Naive thymus-derived CD4-positive, alpha-beta T cell (primary cell): ENCODE measurements at regions not wholly inside any gene's neighbourhood (a gene's known extent, or its start where the extent isn't known, plus 50 kb on each side); places are given as distances from the start of the nearest gene placed in this dataset.

Experiments used
- ATAC-seq: fragments of 150-1000 bp; cut with Tn5 transposase; 2 replicates; pipeline ENCODE4 v1.10.0; 2021; ENCODE audit warnings: mild to moderate bottlenecking, moderate library complexity
- CTCF ChIA-PET: fragments of 350-600 bp; sonication (Branson Sonifier 250); formaldehyde crosslinking; loops from one replicate; lab custom pipeline; 2021; ENCODE audit warnings: antibody characterized with exemption; lab: Charles Lee
- POLR2A ChIA-PET: fragments of 350-600 bp; sonication (Branson Sonifier 250); formaldehyde crosslinking; loops from one replicate; lab custom pipeline; 2021; ENCODE audit warnings: antibody characterized with exemption, inconsistent platforms; lab: Charles Lee
- DNase-seq, 9 donors: peaks; one replicate each; pipeline versions ENCODE4 v3.0.0 to v3.0.0-alpha.2; 2020 to 2022; ENCODE audit warnings: mixed read lengths in 1 of 9
- H3K27ac ChIP-seq: one replicate; pipeline ENCODE4 v1.7.0; 2013; ENCODE audit warnings: mild to moderate bottlenecking, low read depth, low read length, moderate library complexity
- H3K27me3 ChIP-seq, 2 donors: one replicate each; pipeline ENCODE4 v1.7.0; 2013; ENCODE audit warnings: low read length in 2 of 2, mild to moderate bottlenecking in 2 of 2, moderate library complexity in 2 of 2; ENCODE audit not compliant: control insufficient read depth in 2 of 2, insufficient read depth in 2 of 2
- H3K36me3 ChIP-seq, 3 experiments: 1 replicate in 2 of 3; 2 replicates in 1 of 3; pipeline ENCODE4 v1.7.0; 2013; ENCODE audit warnings: low read length in 3 of 3, mild to moderate bottlenecking in 3 of 3, moderate library complexity in 1 of 3; ENCODE audit not compliant: insufficient read depth in 3 of 3, control insufficient read depth in 2 of 3
- H3K4me1 ChIP-seq, 2 donors: one replicate each; pipeline ENCODE4 v1.7.0; 2013; ENCODE audit warnings: low read length in 2 of 2, mild to moderate bottlenecking in 2 of 2, moderate library complexity in 1 of 2; ENCODE audit not compliant: control insufficient read depth in 2 of 2, insufficient read depth in 2 of 2
- H3K4me3 ChIP-seq: 2 replicates; pipeline ENCODE4 v1.7.0; 2013; ENCODE audit warnings: mild to moderate bottlenecking, low read length
- H3K9me3 ChIP-seq, 3 experiments: 1 replicate in 2 of 3; 2 replicates in 1 of 3; pipeline ENCODE4 v1.7.0; 2013; ENCODE audit warnings: low read length in 3 of 3; ENCODE audit not compliant: control insufficient read depth in 2 of 3
- H3K27ac Mint-ChIP-seq, 9 donors: one replicate each; pipeline ENCODE4 v1.8.0; 2020 to 2022; ENCODE audit warnings: mixed read lengths in 9 of 9, mild to moderate bottlenecking in 8 of 9, moderate library complexity in 5 of 9, inconsistent platforms in 2 of 9
- H3K27me3 Mint-ChIP-seq, 5 donors: one replicate each; pipeline ENCODE4 v1.8.0; 2021 to 2022; ENCODE audit warnings: mixed read lengths in 5 of 5, mild to moderate bottlenecking in 1 of 5
- H3K36me3 Mint-ChIP-seq, 5 donors: one replicate each; pipeline ENCODE4 v1.8.0; 2020 to 2022; ENCODE audit warnings: mixed read lengths in 5 of 5, mild to moderate bottlenecking in 3 of 5, inconsistent platforms in 1 of 5
- H3K4me1 Mint-ChIP-seq, 7 donors: one replicate each; pipeline ENCODE4 v1.8.0; 2020 to 2022; ENCODE audit warnings: mixed read lengths in 7 of 7, mild to moderate bottlenecking in 3 of 7, inconsistent platforms in 1 of 7
- H3K4me3 Mint-ChIP-seq, 10 donors: one replicate each; pipeline ENCODE4 v1.8.0; 2020 to 2022; ENCODE audit warnings: mild to moderate bottlenecking in 10 of 10, mixed read lengths in 10 of 10, moderate library complexity in 6 of 10, inconsistent platforms in 2 of 10
- H3K9me3 Mint-ChIP-seq, 11 donors: one replicate each; pipeline ENCODE4 v1.8.0; 2020 to 2022; ENCODE audit warnings: mixed read lengths in 11 of 11, mild to moderate bottlenecking in 4 of 11, inconsistent platforms in 1 of 11, moderate library complexity in 1 of 11
- intact Hi-C, 2 donors: fragments of 100-400 bp; cut with micrococcal nuclease; formaldehyde crosslinking; loops; one replicate each; pipeline ENCODE4 v1.15.1; 2023

DNA sequence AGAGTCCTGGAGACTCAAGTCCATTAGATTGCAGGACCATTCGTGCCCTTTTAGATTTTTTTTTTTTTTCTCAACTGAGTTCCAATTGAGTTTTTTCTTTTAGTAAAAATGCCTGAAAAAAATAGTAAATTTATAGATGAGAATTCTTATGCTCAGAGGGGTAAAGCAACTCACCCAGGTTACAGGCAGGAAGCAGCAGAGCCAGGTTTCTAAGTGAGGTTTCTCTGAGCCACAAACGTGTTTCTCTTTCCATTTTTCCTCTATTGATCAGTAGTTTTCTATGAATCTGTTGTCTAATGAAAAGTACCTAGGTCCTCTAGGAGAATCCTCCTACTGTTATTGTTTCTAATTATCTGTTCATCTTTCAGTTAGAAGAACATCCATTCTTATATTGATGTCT is 66.4 kb upstream of the C12orf71 start:
- POLR2A ChIA-PET: no interaction called here
- no peak overlapping the region for H3K4me3 ChIP-seq
- Mint-ChIP-seq H3K4me1 (peaks cover 0 to 42% (median 1%) of the 10 kb centered on the region in 7 donors), H3K4me3 (no peak overlapping the region), H3K27me3 (peaks cover 0 to 6% (median 0%) of the 10 kb centered on the region in 5 donors), H3K27ac (no peak overlapping the region), H3K36me3 (peaks cover 0 to 8% (median 0%) of the 10 kb centered on the region in 5 donors), H3K9me3 (no peaks in the 10 kb centered on the region)
- no peaks in the 10 kb centered on the region for H3K36me3 ChIP-seq
- H3K9me3 ChIP-seq: no peaks in the 10 kb centered on the region
- H3K27ac ChIP-seq: no peak overlapping the region
- DNase-seq: no peak
- no peaks in the 10 kb centered on the region for H3K27me3 ChIP-seq
- CTCF ChIA-PET: no interaction called here
- no peaks in the 10 kb centered on the region for H3K4me1 ChIP-seq
- ATAC-seq: no peak
- intact Hi-C loops: loop anchor here in 1 of 2 donors (10.0 kb wide), 1 partner anchor 314 kb away; the partner anchor contains the start of gene ITPR2

DNA sequence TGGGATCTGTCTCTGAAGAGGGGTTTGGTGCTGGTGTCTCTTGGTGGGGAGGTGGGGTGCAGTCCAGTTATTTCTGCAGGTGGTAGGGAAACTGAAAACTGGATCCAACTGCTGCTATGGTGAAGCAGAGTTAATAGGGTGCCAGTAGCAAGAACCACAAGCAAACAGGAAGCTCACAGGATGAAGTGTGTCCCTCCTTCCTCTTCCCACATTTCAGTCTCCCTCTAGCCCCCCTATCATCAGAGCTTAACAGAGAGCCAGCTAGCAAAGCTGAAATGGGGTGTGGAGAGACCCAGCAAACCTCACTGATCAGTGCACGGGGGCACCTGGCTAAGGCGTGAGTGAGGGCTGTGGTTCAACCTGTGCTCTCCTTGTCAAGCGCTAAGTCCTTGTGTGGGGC is 69.1 kb upstream of the C12orf71 start:
- no peaks in the 10 kb centered on the region for H3K36me3 ChIP-seq
- no peaks in the 10 kb centered on the region for H3K4me1 ChIP-seq
- H3K9me3 ChIP-seq: no peaks in the 10 kb centered on the region
- H3K27me3 Mint-ChIP-seq: peaks cover 0 to 15% (median 0%) of the 10 kb centered on the region in 5 donors
- no peak overlapping the region for H3K4me3 Mint-ChIP-seq
- no peak overlapping the region for H3K4me3 ChIP-seq
- H3K27ac Mint-ChIP-seq: no peak overlapping the region
- ChIA-PET POLR2A (no interaction called here), CTCF (no interaction called here)
- H3K9me3 Mint-ChIP-seq: no peaks in the 10 kb centered on the region
- peaks cover 0 to 8% (median 0%) of the 10 kb centered on the region in 5 donors for H3K36me3 Mint-ChIP-seq
- peaks cover 0 to 29% (median 0%) of the 10 kb centered on the region in 7 donors for H3K4me1 Mint-ChIP-seq
- intact Hi-C loops: no loop called here
- DNase-seq (no peak), ATAC-seq (no peak)
- H3K27me3 ChIP-seq: no peaks in the 10 kb centered on the region
- H3K27ac ChIP-seq: no peak overlapping the region

GRCh38 chr12:27158297-27158696 is 75.9 kb upstream of the C12orf71 start:
- Mint-ChIP-seq H3K27ac (no peak overlapping the region), H3K4me1 (no peaks in the 10 kb centered on the region), H3K4me3 (no peak overlapping the region), H3K27me3 (peaks cover 0 to 11% (median 0%) of the 10 kb centered on the region in 5 donors), H3K36me3 (peaks cover 0 to 6% (median 0%) of the 10 kb centered on the region in 5 donors), H3K9me3 (peaks cover 0 to 3% (median 0%) of the 10 kb centered on the region in 11 donors)
- Histone ChIP-seq H3K27ac (no peak overlapping the region), H3K4me1 (no peaks in the 10 kb centered on the region), H3K36me3 (no peaks in the 10 kb centered on the region), H3K27me3 (no peaks in the 10 kb centered on the region), H3K9me3 (no peaks in the 10 kb centered on the region), H3K4me3 (no peak overlapping the region)
- no peak for DNase-seq
- intact Hi-C loops: no loop called here
- ChIA-PET POLR2A (no interaction called here), CTCF (no interaction called here)
- no peak for ATAC-seq

- Histone ChIP-seq H3K27ac (no peak overlapping the region), H3K27me3 (no peaks in the 10 kb centered on the region), H3K4me3 (no peak overlapping the region), H3K9me3 (no peaks in the 10 kb centered on the region), H3K36me3 (no peaks in the 10 kb centered on the region), H3K4me1 (no peaks in the 10 kb centered on the region)
- DNase-seq (no peak), ATAC-seq (no peak)
- intact Hi-C loops: no loop called here
- ChIA-PET POLR2A (interaction anchor here (0.6 kb wide), 1 partner anchor 19 kb away, joined by 3 read pairs; no protein-coding TSS in a partner anchor), CTCF (no interaction called here)
- Mint-ChIP-seq H3K9me3 (peaks cover 0 to 12% (median 0%) of the 10 kb centered on the region in 11 donors), H3K36me3 (peaks cover 0 to 8% (median 3%) of the 10 kb centered on the region in 5 donors), H3K4me3 (no peak overlapping the region), H3K4me1 (peaks cover 0 to 6% (median 0%) of the 10 kb centered on the region in 7 donors), H3K27ac (no peak overlapping the region), H3K27me3 (no peaks in the 10 kb centered on the region)
Measured at GRCh38 chr12:27161458-27162228, 79.3 kb upstream of the C12orf71 start.

- Histone ChIP-seq H3K9me3 (no peaks in the 10 kb centered on the region), H3K36me3 (no peaks in the 10 kb centered on the region), H3K27me3 (no peaks in the 10 kb centered on the region), H3K4me3 (no peak overlapping the region), H3K27ac (no peak overlapping the region), H3K4me1 (no peaks in the 10 kb centered on the region)
- ChIA-PET CTCF (no interaction called here), POLR2A (no interaction called here)
- H3K4me1 Mint-ChIP-seq: peaks cover 0 to 6% (median 0%) of the 10 kb centered on the region in 7 donors
- intact Hi-C loops: no loop called here
- H3K27ac Mint-ChIP-seq: no peak overlapping the region
- ATAC-seq (no peak), DNase-seq (no peak)
- H3K36me3 Mint-ChIP-seq: peaks cover 0 to 10% (median 3%) of the 10 kb centered on the region in 5 donors
- H3K9me3 Mint-ChIP-seq: peaks cover 0 to 14% (median 0%) of the 10 kb centered on the region in 11 donors
- no peak overlapping the region for H3K4me3 Mint-ChIP-seq
- no peaks in the 10 kb centered on the region for H3K27me3 Mint-ChIP-seq
Measured at GRCh38 chr12:27162229-27162537, 79.8 kb upstream of the C12orf71 start.

GRCh38 chr12:27163048-27163715 is 80.8 kb upstream of the C12orf71 start:
- Histone ChIP-seq H3K36me3 (no peaks in the 10 kb centered on the region), H3K27ac (no peak overlapping the region), H3K4me1 (no peaks in the 10 kb centered on the region), H3K9me3 (no peaks in the 10 kb centered on the region), H3K4me3 (no peak overlapping the region), H3K27me3 (no peaks in the 10 kb centered on the region)
- Mint-ChIP-seq H3K9me3 (peaks cover 0 to 19% (median 2%) of the 10 kb centered on the region in 11 donors), H3K4me3 (no peak overlapping the region), H3K4me1 (peaks cover 0 to 6% (median 0%) of the 10 kb centered on the region in 7 donors), H3K36me3 (peaks cover 0 to 10% (median 6%) of the 10 kb centered on the region in 5 donors), H3K27ac (no peak overlapping the region), H3K27me3 (no peaks in the 10 kb centered on the region)
- ChIA-PET POLR2A (no interaction called here), CTCF (interaction anchor here (0.7 kb wide), 1 partner anchor 1282 kb away, joined by 3 read pairs; no protein-coding TSS in a partner anchor)
- DNase-seq (no peak), ATAC-seq (no peak)
- intact Hi-C loops: no loop called here
